ENCODE measurements at regions not wholly inside any gene's neighbourhood (a gene's known extent, or its start where the extent isn't known, plus 50 kb on each side); places are given as distances from the start of the nearest gene placed in this dataset.

DNA sequence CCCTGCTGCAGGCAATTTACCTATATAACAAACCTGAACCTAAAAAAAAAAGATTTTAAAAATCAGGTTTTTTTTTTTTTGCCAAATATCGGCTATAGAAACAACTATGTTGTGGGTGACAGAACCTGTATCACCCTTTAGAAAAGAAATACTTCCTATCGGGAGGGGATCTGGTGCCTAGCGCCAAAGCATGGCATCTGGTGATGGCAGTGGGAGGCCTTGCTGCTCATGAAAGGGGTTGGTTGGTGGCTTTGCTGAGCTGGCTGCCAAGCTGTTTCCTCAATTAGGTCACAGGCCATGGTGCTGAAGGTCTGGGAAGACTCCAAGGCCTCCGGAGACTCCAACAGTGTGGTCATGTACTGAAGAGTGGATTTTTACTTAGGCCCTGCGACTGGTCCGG lies 328.5 kb downstream of the KLF5 start:
- DNase-seq (ENCODE audit: extremely low read depth, insufficient read length) = no peak
- TF ChIP-seq, protein P1, sequence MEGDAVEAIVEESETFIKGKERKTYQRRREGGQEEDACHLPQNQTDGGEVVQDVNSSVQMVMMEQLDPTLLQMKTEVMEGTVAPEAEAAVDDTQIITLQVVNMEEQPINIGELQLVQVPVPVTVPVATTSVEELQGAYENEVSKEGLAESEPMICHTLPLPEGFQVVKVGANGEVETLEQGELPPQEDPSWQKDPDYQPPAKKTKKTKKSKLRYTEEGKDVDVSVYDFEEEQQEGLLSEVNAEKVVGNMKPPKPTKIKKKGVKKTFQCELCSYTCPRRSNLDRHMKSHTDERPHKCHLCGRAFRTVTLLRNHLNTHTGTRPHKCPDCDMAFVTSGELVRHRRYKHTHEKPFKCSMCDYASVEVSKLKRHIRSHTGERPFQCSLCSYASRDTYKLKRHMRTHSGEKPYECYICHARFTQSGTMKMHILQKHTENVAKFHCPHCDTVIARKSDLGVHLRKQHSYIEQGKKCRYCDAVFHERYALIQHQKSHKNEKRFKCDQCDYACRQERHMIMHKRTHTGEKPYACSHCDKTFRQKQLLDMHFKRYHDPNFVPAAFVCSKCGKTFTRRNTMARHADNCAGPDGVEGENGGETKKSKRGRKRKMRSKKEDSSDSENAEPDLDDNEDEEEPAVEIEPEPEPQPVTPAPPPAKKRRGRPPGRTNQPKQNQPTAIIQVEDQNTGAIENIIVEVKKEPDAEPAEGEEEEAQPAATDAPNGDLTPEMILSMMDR (IDR thresholded peaks at IDR 0.05; ENCODE audit: insufficient read depth, low read length, poor library complexity, severe bottlenecking) = no peak
- Histone ChIP-seq H3K4me3 (replicated peaks; ENCODE audit: low read depth, low read length) (no peak overlapping the region), H3K36me3 (ENCODE audit: control insufficient read depth, insufficient read depth, low read length) (no peaks in the 10 kb centered on the region), H3K27me3 (replicated peaks; ENCODE audit: control insufficient read depth, insufficient read depth, low read length) (no peaks in the 10 kb centered on the region)

GRCh38 chr13:73385848-73386247 lies 327.0 kb downstream of the KLF5 start:
- no peak overlapping the region for H3K4me3 ChIP-seq (replicated peaks; ENCODE audit: low read depth, low read length)
- TF ChIP-seq, protein P1 (IDR thresholded peaks at IDR 0.05; ENCODE audit: insufficient read depth, low read length, poor library complexity, severe bottlenecking) = no peak
- DNase-seq (ENCODE audit: extremely low read depth, insufficient read length) = no peak
- no peaks in the 10 kb centered on the region for H3K36me3 ChIP-seq (ENCODE audit: control insufficient read depth, insufficient read depth, low read length)
- H3K27me3 ChIP-seq (replicated peaks; ENCODE audit: control insufficient read depth, insufficient read depth, low read length) = no peaks in the 10 kb centered on the region

GRCh38 chr13:73372666-73373627 lies 314.1 kb downstream of the KLF5 start:
- Histone ChIP-seq H3K4me3 (replicated peaks; ENCODE audit: low read depth, low read length) (no peak overlapping the region), H3K27me3 (replicated peaks; ENCODE audit: control insufficient read depth, insufficient read depth, low read length) (no peaks in the 10 kb centered on the region), H3K36me3 (ENCODE audit: control insufficient read depth, insufficient read depth, low read length) (no peaks in the 10 kb centered on the region)
- no peak for DNase-seq (ENCODE audit: extremely low read depth, insufficient read length)
- TF ChIP-seq, protein P1 (IDR thresholded peaks at IDR 0.05; ENCODE audit: insufficient read depth, low read length, poor library complexity, severe bottlenecking) = no peak

- DNase-seq (ENCODE audit: extremely low read depth, insufficient read length) = no peak
- TF ChIP-seq, protein P1 (IDR thresholded peaks at IDR 0.05; ENCODE audit: insufficient read depth, low read length, poor library complexity, severe bottlenecking) = no peak
- H3K27me3 ChIP-seq (replicated peaks; ENCODE audit: control insufficient read depth, insufficient read depth, low read length) = no peaks in the 10 kb centered on the region
- no peak overlapping the region for H3K4me3 ChIP-seq (replicated peaks; ENCODE audit: low read depth, low read length)
- no peaks in the 10 kb centered on the region for H3K36me3 ChIP-seq (ENCODE audit: control insufficient read depth, insufficient read depth, low read length)
Observed at GRCh38 chr13:73370066-73370465, 311.3 kb downstream of the KLF5 start.

GRCh38 chr13:73369095-73369494 lies 310.3 kb downstream of the KLF5 start:
- Histone ChIP-seq H3K36me3 (ENCODE audit: control insufficient read depth, insufficient read depth, low read length) (no peaks in the 10 kb centered on the region), H3K4me3 (replicated peaks; ENCODE audit: low read depth, low read length) (no peak overlapping the region), H3K27me3 (replicated peaks; ENCODE audit: control insufficient read depth, insufficient read depth, low read length) (no peaks in the 10 kb centered on the region)
- TF ChIP-seq, protein P1 (IDR thresholded peaks at IDR 0.05; ENCODE audit: insufficient read depth, low read length, poor library complexity, severe bottlenecking) = no peak
- no peak for DNase-seq (ENCODE audit: extremely low read depth, insufficient read length)
